CD14-positive monocyte (primary cell): ENCODE measurements at regions not wholly inside any gene's neighbourhood (a gene's known extent, or its start where the extent isn't known, plus 50 kb on each side); places are given as distances from the start of the nearest gene placed in this dataset.

ENCODE experiments used
- DNase-seq, 3 donors: peaks; one replicate each; pipeline ENCODE4 v3.0.0-alpha.2; 2011 to 2022
- H2AFZ ChIP-seq: 2 replicates; pipeline ENCODE4 v1.6.0; 2012; ENCODE audit warnings: mild to moderate bottlenecking, low read depth, low read length, inconsistent platforms; ENCODE audit not compliant: insufficient read depth, poor library complexity, severe bottlenecking
- H3K27ac ChIP-seq, 2 donors: 1 replicate in 1 of 2; 2 replicates in 1 of 2; pipeline ENCODE4 v1.5.1; 2012 to 2013; ENCODE audit warnings: low read length in 2 of 2, control low read depth in 1 of 2, inconsistent platforms in 1 of 2, low read depth in 1 of 2, mild to moderate bottlenecking in 1 of 2
- H3K27me3 ChIP-seq, 2 donors: one replicate each; pipeline versions ENCODE4 v1.6.0 to v1.6.1; 2011 to 2013; ENCODE audit warnings: low read length in 2 of 2; ENCODE audit not compliant: control insufficient read depth in 2 of 2, insufficient read depth in 2 of 2
- H3K36me3 ChIP-seq, 2 donors: replicated peaks in 1 of 2; 1 replicate in 1 of 2; 2 replicates in 1 of 2; pipeline versions ENCODE4 v1.5.1 to v1.6.1; 2012 to 2013; ENCODE audit warnings: low read length in 2 of 2, control low read depth in 1 of 2, inconsistent platforms in 1 of 2, mild to moderate bottlenecking in 1 of 2; ENCODE audit not compliant: insufficient read depth in 2 of 2, control insufficient read depth in 1 of 2
- H3K4me1 ChIP-seq, 2 donors: 1 replicate in 1 of 2; 2 replicates in 1 of 2; pipeline versions ENCODE4 v1.5.1 to v1.6.1; 2012 to 2013; ENCODE audit warnings: low read length in 2 of 2, control low read depth in 1 of 2, inconsistent platforms in 1 of 2, mild to moderate bottlenecking in 1 of 2, moderate library complexity in 1 of 2; ENCODE audit not compliant: insufficient read depth in 2 of 2, control insufficient read depth in 1 of 2
- H3K4me2 ChIP-seq: replicated peaks from 2 replicates; pipeline ENCODE3; 2012; ENCODE audit warnings: low read length, moderate library complexity, mild to moderate bottlenecking; ENCODE audit not compliant: poor library complexity, severe bottlenecking; ENCODE audit errors: extremely low read depth
- H3K4me3 ChIP-seq, 3 experiments: fragments of 200-600 bp in 1 of 3; sonication (generic) in 1 of 3; replicated peaks in 1 of 3; 1 replicate in 2 of 3; 2 replicates in 1 of 3; pipeline ENCODE4 v1.5.1; 2011 to 2013; ENCODE audit warnings: low read length in 3 of 3, mild to moderate bottlenecking in 3 of 3, control low read depth in 2 of 3, low read depth in 2 of 3, inconsistent platforms in 1 of 3, moderate library complexity in 1 of 3
- H3K79me2 ChIP-seq: 2 replicates; pipeline ENCODE4 v1.6.0; 2012; ENCODE audit warnings: mild to moderate bottlenecking, control low read depth, inconsistent platforms, low read length, moderate library complexity; ENCODE audit not compliant: insufficient read depth
- H3K9ac ChIP-seq: 2 replicates; pipeline ENCODE4 v1.6.0; 2017; ENCODE audit warnings: low read length, mild to moderate bottlenecking; ENCODE audit not compliant: insufficient read depth, poor library complexity, severe bottlenecking
- H3K9me3 ChIP-seq, 2 donors: replicated peaks in 1 of 2; 1 replicate in 1 of 2; 2 replicates in 1 of 2; pipeline versions ENCODE4 v1.5.1 to v1.6.1; 2012 to 2013; ENCODE audit warnings: low read length in 2 of 2, control low read depth in 1 of 2; ENCODE audit not compliant: control insufficient read depth in 1 of 2, insufficient read depth in 1 of 2
- H4K20me1 ChIP-seq: 2 replicates; pipeline ENCODE4 v1.6.0; 2012; ENCODE audit warnings: mild to moderate bottlenecking, low read length, control low read depth, moderate library complexity; ENCODE audit not compliant: insufficient read depth
- H3K27ac Mint-ChIP-seq, 7 donors: one replicate each; pipeline ENCODE4 v1.8.0; 2020; ENCODE audit warnings: mild to moderate bottlenecking in 7 of 7, mixed read lengths in 7 of 7, moderate library complexity in 6 of 7, inconsistent platforms in 2 of 7
- H3K27me3 Mint-ChIP-seq, 3 donors: one replicate each; pipeline ENCODE4 v1.8.0; 2021 to 2022; ENCODE audit warnings: low read depth in 3 of 3, mild to moderate bottlenecking in 3 of 3, mixed read lengths in 3 of 3, moderate library complexity in 3 of 3, inconsistent platforms in 1 of 3
- H3K36me3 Mint-ChIP-seq, 2 donors: one replicate each; pipeline ENCODE4 v1.8.0; 2020; ENCODE audit warnings: mixed read lengths in 2 of 2, inconsistent platforms in 1 of 2, mild to moderate bottlenecking in 1 of 2
- H3K4me1 Mint-ChIP-seq: one replicate; pipeline ENCODE4 v1.8.0; 2020; ENCODE audit warnings: mild to moderate bottlenecking, mixed read lengths
- H3K4me3 Mint-ChIP-seq, 2 donors: one replicate each; pipeline ENCODE4 v1.8.0; 2020; ENCODE audit warnings: mild to moderate bottlenecking in 2 of 2, mixed read lengths in 2 of 2, moderate library complexity in 1 of 2
- H3K9me3 Mint-ChIP-seq, 7 donors: one replicate each; pipeline ENCODE4 v1.8.0; 2020 to 2022; ENCODE audit warnings: mixed read lengths in 7 of 7, mild to moderate bottlenecking in 6 of 7, moderate library complexity in 6 of 7, inconsistent platforms in 2 of 7
- CTCF ChIP-seq: fragments of 200-600 bp; IDR thresholded peaks from one replicate; pipeline ENCODE4 v1.8.0; 2022; ENCODE audit warnings: antibody characterized with exemption, mild to moderate bottlenecking
- WGBS: methylation state at CpG from one replicate; pipeline ENCODE4 v1.1.5; 2013; ENCODE audit warnings: missing lambda C conversion rate; ENCODE audit not compliant: insufficient coverage; 5-methylcytosine and 5-hydroxymethylcytosine counted together
- intact Hi-C, 2 donors: fragments of 100-400 bp; cut with micrococcal nuclease; formaldehyde crosslinking; loops; one replicate each; pipeline versions ENCODE4 v1.15.0 to v1.15.1; 2023

DNA sequence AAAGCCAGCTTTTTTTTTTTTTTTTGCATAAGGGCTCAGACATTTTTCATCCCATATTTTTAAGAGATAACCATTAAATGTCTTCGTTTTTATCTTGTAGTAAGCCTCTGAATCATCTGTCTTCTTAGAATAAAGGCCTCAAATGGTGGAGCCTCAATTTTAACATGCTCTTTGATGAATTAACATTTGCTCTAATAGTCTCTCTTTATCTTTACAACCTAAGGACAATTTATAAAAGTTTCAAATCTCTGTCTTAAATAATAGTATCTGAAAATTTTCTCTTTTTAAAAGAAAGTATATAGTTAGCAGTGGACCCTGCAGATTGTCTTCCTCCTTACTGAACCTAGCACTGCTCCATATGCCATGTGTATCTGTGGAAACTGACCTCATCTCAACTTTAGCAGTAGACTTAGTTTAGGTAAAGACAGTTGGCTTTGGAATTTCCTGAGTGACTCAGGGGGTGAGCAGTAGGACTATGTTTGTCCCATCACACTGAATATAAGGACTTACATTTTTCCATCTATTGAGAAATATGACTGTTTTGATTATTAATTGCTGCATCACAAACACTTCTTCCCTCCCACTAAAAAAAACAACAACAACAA lies 1658.0 kb downstream of the STIM2 start:
- Mint-ChIP-seq H3K9me3 (peaks cover 0 to 9% (median 4%) of the 10 kb centered on the region in 7 donors), H3K36me3 (no peaks in the 10 kb centered on the region), H3K27ac (no peak overlapping the region), H3K4me3 (no peak overlapping the region), H3K4me1 (no peaks in the 10 kb centered on the region), H3K27me3 (no peaks in the 10 kb centered on the region)
- Histone ChIP-seq H3K79me2 (no peaks in the 10 kb centered on the region), H3K4me2 (no peak overlapping the region), H3K9me3 (no peaks in the 10 kb centered on the region), H3K9ac (no peak overlapping the region), H2AFZ (no peak overlapping the region), H3K4me1 (no peaks in the 10 kb centered on the region), H3K4me3 (no peak overlapping the region), H3K36me3 (no peaks in the 10 kb centered on the region), H4K20me1 (no peaks in the 10 kb centered on the region), H3K27me3 (no peaks in the 10 kb centered on the region), H3K27ac (no peak overlapping the region)
- DNase-seq = no peak
- no peak for TF ChIP-seq CTCF
- intact Hi-C loops = no loop called here
- WGBS = no CpG with 5 or more reads among the region's 1 CpG

GRCh38 chr4:28523681-28524190 lies 1663.1 kb downstream of the STIM2 start:
- WGBS = 89% methylated on average over 1 of the region's 3 CpGs
- Histone ChIP-seq H3K4me3 (no peak overlapping the region), H3K4me2 (no peak overlapping the region), H3K79me2 (no peaks in the 10 kb centered on the region), H3K27me3 (no peaks in the 10 kb centered on the region), H2AFZ (no peak overlapping the region), H3K9ac (no peak overlapping the region), H3K4me1 (no peaks in the 10 kb centered on the region), H3K36me3 (no peaks in the 10 kb centered on the region), H3K9me3 (no peaks in the 10 kb centered on the region), H4K20me1 (no peaks in the 10 kb centered on the region), H3K27ac (no peak overlapping the region)
- H3K4me3 Mint-ChIP-seq = no peak overlapping the region
- peaks cover 0 to 2% (median 2%) of the 10 kb centered on the region in 7 donors for H3K9me3 Mint-ChIP-seq
- no peak for TF ChIP-seq CTCF
- intact Hi-C loops = no loop called here
- H3K27ac Mint-ChIP-seq = no peak overlapping the region
- no peak for DNase-seq
- peaks cover 0 to 2% (median 0%) of the 10 kb centered on the region in 3 donors for H3K27me3 Mint-ChIP-seq
- H3K36me3 Mint-ChIP-seq = no peaks in the 10 kb centered on the region
- no peaks in the 10 kb centered on the region for H3K4me1 Mint-ChIP-seq
